ENCODE measurements at regions not wholly inside any gene's neighbourhood (a gene's known extent, or its start where the extent isn't known, plus 50 kb on each side); places are given as distances from the start of the nearest gene placed in this dataset.

DNA sequence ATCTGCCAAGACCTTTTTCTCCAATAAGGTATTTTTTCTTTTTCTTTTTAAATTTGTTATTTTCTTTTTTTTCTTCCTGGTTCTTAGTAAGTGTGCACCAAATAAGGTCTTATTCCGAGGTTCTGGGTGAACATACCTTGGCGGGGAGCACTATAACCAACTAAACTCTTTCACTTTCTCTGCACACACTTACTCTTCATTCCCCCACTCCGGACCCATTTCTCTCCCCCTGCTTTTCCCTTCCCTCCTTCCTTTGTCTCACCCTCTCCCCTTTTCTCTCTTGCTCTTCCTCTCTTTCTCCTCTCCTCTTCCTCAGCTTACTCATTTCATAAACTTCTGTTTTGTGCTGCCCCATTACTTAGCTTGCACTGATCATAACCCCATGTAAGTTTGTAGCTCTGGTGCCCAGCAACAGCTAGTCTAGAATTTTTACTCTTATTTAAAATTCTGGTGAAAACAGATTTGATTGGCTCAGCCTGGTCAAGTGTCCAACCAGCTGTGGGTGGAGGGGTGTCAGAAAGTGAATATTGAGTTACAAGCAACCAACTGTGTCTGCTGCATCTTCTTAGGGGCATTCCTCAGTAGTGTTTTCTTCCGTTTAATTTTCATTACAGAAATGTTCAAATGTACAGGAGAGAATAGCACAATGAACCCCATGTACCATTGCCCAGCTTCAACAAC, 297.5 kb downstream of the SHQ1 start:
- TF ChIP-seq POLR2A (IDR thresholded peaks at IDR 0.05; ENCODE audit: low read depth) (no peak), POLR2AphosphoS5 (IDR thresholded peaks at IDR 0.05) (no peak)

Data from esophagus muscularis mucosa (tissue), 2 donors.